Neural crest cell (in vitro differentiated cells): ENCODE measurements at regions not wholly inside any gene's neighbourhood (a gene's known extent, or its start where the extent isn't known, plus 50 kb on each side); places are given as distances from the start of the nearest gene placed in this dataset.

ENCODE experiments used
- DNase-seq: peaks from one replicate; pipeline ENCODE4 v3.0.0; 2021; ENCODE audit warnings: low read depth, mixed read lengths, low spot score
- H3K27ac Mint-ChIP-seq: one replicate; pipeline ENCODE4 v1.8.0; 2021; ENCODE audit warnings: mild to moderate bottlenecking, mixed read lengths; ENCODE audit not compliant: unreplicated experiment
- H3K27me3 Mint-ChIP-seq: 2 replicates; pipeline ENCODE4 v1.8.0; 2021; ENCODE audit warnings: low read depth, mild to moderate bottlenecking, mixed read lengths
- H3K36me3 Mint-ChIP-seq: 2 replicates; pipeline ENCODE4 v1.8.0; 2021; ENCODE audit warnings: low read depth, mild to moderate bottlenecking, mixed read lengths
- H3K4me1 Mint-ChIP-seq: 2 replicates; pipeline ENCODE4 v1.8.0; 2021; ENCODE audit warnings: mixed read lengths
- H3K4me3 Mint-ChIP-seq: one replicate; pipeline ENCODE4 v1.8.0; 2021; ENCODE audit warnings: mild to moderate bottlenecking, mixed read lengths
- H3K9me3 Mint-ChIP-seq: 2 replicates; pipeline ENCODE4 v1.8.0; 2021; ENCODE audit warnings: mixed read lengths
- TF ChIP-seq, protein P1 (sequence below): fragments of 200-600 bp; sonication (generic); conservative IDR thresholded peaks from 2 replicates; pipeline ENCODE4 v1.5.0; 2021; ENCODE audit warnings: antibody characterized with exemption, mild to moderate bottlenecking

- H3K27me3 Mint-ChIP-seq = no peaks in the 10 kb centered on the region
- DNase-seq = no peak
- H3K36me3 Mint-ChIP-seq = no peaks in the 10 kb centered on the region
- no peaks in the 10 kb centered on the region for H3K4me1 Mint-ChIP-seq
- H3K4me3 Mint-ChIP-seq = no peak overlapping the region
- no peak overlapping the region for H3K27ac Mint-ChIP-seq
- TF ChIP-seq, protein P1, sequence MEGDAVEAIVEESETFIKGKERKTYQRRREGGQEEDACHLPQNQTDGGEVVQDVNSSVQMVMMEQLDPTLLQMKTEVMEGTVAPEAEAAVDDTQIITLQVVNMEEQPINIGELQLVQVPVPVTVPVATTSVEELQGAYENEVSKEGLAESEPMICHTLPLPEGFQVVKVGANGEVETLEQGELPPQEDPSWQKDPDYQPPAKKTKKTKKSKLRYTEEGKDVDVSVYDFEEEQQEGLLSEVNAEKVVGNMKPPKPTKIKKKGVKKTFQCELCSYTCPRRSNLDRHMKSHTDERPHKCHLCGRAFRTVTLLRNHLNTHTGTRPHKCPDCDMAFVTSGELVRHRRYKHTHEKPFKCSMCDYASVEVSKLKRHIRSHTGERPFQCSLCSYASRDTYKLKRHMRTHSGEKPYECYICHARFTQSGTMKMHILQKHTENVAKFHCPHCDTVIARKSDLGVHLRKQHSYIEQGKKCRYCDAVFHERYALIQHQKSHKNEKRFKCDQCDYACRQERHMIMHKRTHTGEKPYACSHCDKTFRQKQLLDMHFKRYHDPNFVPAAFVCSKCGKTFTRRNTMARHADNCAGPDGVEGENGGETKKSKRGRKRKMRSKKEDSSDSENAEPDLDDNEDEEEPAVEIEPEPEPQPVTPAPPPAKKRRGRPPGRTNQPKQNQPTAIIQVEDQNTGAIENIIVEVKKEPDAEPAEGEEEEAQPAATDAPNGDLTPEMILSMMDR = no peak
- peaks cover 3% of the 10 kb centered on the region for H3K9me3 Mint-ChIP-seq
Observed at GRCh38 chr4:59248313-59248712, 1951.8 kb upstream of the ADGRL3 start.

GRCh38 chr4:59249110-59249509 lies 1951.0 kb upstream of the ADGRL3 start:
- H3K4me1 Mint-ChIP-seq = no peaks in the 10 kb centered on the region
- peaks cover under 1% of the 10 kb centered on the region for H3K9me3 Mint-ChIP-seq
- TF ChIP-seq, protein P1 = no peak
- H3K27me3 Mint-ChIP-seq = no peaks in the 10 kb centered on the region
- H3K4me3 Mint-ChIP-seq = no peak overlapping the region
- no peak for DNase-seq
- no peak overlapping the region for H3K27ac Mint-ChIP-seq
- H3K36me3 Mint-ChIP-seq = no peaks in the 10 kb centered on the region

GRCh38 chr4:59258002-59258401 lies 1942.1 kb upstream of the ADGRL3 start:
- no peak overlapping the region for H3K27ac Mint-ChIP-seq
- H3K4me1 Mint-ChIP-seq = no peaks in the 10 kb centered on the region
- no peaks in the 10 kb centered on the region for H3K36me3 Mint-ChIP-seq
- no peak overlapping the region for H3K4me3 Mint-ChIP-seq
- no peak for DNase-seq
- peaks cover 5% of the 10 kb centered on the region for H3K9me3 Mint-ChIP-seq
- TF ChIP-seq, protein P1 = no peak
- H3K27me3 Mint-ChIP-seq = no peaks in the 10 kb centered on the region

DNA sequence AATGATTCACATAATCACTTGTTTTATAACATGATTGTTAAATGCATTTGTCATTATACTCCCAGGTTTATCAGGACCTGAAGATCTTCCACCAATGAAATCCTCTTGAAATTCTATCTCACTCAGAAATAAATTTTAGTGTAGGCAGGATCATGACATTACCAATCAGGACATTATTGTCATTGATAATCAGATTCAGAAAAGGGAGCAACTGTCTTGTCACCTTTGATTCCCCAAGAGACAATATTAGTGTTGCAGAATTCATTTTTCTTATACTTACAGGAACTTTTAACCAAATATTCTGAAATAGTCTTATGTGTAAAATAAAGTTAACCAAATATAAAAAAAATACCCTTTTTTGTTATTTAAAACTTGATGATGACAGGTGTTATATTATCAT lies 1892.5 kb upstream of the ADGRL3 start:
- DNase-seq = no peak
- no peaks in the 10 kb centered on the region for H3K27me3 Mint-ChIP-seq

DNA sequence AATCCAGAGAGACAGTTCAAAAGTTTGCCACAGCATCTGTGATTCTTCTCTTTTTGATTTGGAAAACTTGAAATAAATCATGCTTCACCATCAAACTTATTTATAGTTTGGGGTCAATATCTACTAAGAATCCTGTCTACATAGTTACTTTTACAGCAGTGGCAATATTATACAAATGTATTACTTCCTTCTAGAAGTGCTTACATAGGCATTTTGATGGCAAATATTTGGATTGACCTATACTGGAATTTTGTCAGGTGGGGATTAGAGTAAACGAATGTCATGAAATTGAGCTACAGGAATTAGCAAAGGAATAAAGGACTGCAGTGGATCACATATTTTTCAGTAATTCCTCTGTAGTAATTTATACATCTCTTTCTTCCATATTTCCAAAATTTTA lies 1885.5 kb upstream of the ADGRL3 start:
- Mint-ChIP-seq H3K4me1 (no peaks in the 10 kb centered on the region), H3K27me3 (no peaks in the 10 kb centered on the region), H3K36me3 (no peaks in the 10 kb centered on the region), H3K4me3 (no peak overlapping the region), H3K9me3 (no peaks in the 10 kb centered on the region), H3K27ac (no peak overlapping the region)
- DNase-seq = no peak
- TF ChIP-seq, protein P1 = no peak

More for the DNA sequence above, 1892.5 kb upstream of the ADGRL3 start:
- Mint-ChIP-seq H3K27ac (no peak overlapping the region), H3K4me3 (no peak overlapping the region), H3K4me1 (peaks cover 6% of the 10 kb centered on the region), H3K9me3 (no peaks in the 10 kb centered on the region), H3K36me3 (no peaks in the 10 kb centered on the region)
- TF ChIP-seq, protein P1 = no peak

DNA sequence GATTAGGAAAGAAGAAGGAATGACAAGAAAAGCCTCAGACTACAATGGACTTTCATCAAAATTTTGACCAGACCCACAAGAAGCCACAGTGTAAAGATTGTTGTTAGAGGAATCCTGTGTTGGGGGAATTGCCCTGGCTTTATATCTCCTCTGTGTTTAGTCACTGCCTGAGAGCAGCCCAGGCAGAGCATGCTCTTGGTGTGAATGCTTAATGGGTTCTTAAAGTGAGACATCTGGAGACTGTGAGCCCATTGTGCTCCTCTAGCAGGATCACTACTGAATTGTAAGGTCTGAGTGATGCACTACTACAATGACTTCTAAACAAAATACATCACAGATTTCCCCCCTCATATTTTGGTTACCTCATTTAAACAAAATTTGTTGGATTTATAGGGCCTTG lies 1860.5 kb upstream of the ADGRL3 start:
- Mint-ChIP-seq H3K27me3 (no peaks in the 10 kb centered on the region), H3K4me1 (peaks cover 9% of the 10 kb centered on the region), H3K27ac (no peak overlapping the region), H3K4me3 (no peak overlapping the region), H3K9me3 (no peaks in the 10 kb centered on the region), H3K36me3 (no peaks in the 10 kb centered on the region)
- TF ChIP-seq, protein P1 = no peak
- no peak for DNase-seq
